ENCODE measurements at regions not wholly inside any gene's neighbourhood (a gene's known extent, or its start where the extent isn't known, plus 50 kb on each side); places are given as distances from the start of the nearest gene placed in this dataset.

DNA sequence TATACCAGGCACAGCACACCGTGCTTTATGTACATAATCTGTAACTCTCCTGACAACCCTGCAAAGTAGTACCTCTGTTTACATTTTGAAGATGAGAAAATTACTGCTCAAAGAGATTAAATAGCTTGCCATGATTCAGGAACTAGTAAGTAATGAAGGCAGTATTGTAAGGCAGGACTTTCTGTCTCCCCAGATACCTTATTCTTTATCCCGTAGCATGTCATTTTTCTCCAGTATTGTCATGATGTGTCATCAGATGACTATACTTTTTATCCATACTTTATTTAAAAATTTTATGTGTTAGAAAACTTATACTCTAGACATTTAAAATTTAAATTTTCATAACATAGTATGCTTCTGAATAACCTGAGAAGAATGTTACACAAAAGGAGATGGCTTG, 188.3 kb upstream of the NUDT6 start:
- H3K4me1 ChIP-seq: no peaks in the 10 kb centered on the region
- no peaks in the 10 kb centered on the region for H3K27me3 ChIP-seq (ENCODE audit: control insufficient read depth, insufficient read depth, low read length)
- no peaks in the 10 kb centered on the region for H3K36me3 ChIP-seq (ENCODE audit: control insufficient read depth, insufficient read depth, low read length)
- H3K9me3 ChIP-seq (ENCODE audit: control insufficient read depth, low read length): no peaks in the 10 kb centered on the region
- H3K4me2 ChIP-seq (ENCODE audit: low read length): no peak overlapping the region
- no peak overlapping the region for H3K27ac ChIP-seq
- no peak overlapping the region for H2AFZ ChIP-seq
- H3K79me2 ChIP-seq: no peaks in the 10 kb centered on the region
- TF ChIP-seq, protein P1, sequence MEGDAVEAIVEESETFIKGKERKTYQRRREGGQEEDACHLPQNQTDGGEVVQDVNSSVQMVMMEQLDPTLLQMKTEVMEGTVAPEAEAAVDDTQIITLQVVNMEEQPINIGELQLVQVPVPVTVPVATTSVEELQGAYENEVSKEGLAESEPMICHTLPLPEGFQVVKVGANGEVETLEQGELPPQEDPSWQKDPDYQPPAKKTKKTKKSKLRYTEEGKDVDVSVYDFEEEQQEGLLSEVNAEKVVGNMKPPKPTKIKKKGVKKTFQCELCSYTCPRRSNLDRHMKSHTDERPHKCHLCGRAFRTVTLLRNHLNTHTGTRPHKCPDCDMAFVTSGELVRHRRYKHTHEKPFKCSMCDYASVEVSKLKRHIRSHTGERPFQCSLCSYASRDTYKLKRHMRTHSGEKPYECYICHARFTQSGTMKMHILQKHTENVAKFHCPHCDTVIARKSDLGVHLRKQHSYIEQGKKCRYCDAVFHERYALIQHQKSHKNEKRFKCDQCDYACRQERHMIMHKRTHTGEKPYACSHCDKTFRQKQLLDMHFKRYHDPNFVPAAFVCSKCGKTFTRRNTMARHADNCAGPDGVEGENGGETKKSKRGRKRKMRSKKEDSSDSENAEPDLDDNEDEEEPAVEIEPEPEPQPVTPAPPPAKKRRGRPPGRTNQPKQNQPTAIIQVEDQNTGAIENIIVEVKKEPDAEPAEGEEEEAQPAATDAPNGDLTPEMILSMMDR (IDR thresholded peaks at IDR 0.05): no peak
- H3K4me3 ChIP-seq (ENCODE audit: low read depth, low read length): no peak overlapping the region
- H3K9ac ChIP-seq: no peak overlapping the region

- Histone ChIP-seq H3K27ac (no peak overlapping the region), H3K27me3 (ENCODE audit: control insufficient read depth, insufficient read depth, low read length) (no peaks in the 10 kb centered on the region), H3K9me3 (ENCODE audit: control insufficient read depth, low read length) (no peaks in the 10 kb centered on the region), H2AFZ (no peak overlapping the region), H3K4me3 (ENCODE audit: low read depth, low read length) (no peak overlapping the region), H3K36me3 (ENCODE audit: control insufficient read depth, insufficient read depth, low read length) (no peaks in the 10 kb centered on the region), H3K79me2 (no peaks in the 10 kb centered on the region), H3K9ac (no peak overlapping the region), H3K4me2 (ENCODE audit: low read length) (no peak overlapping the region), H3K4me1 (no peaks in the 10 kb centered on the region)
- TF ChIP-seq, protein P1 (IDR thresholded peaks at IDR 0.05): no peak
Observed at GRCh38 chr4:123113155-123113554, 190.8 kb upstream of the NUDT6 start.

- no peak overlapping the region for H3K4me2 ChIP-seq (ENCODE audit: low read length)
- no peak overlapping the region for H2AFZ ChIP-seq
- H3K9me3 ChIP-seq (ENCODE audit: control insufficient read depth, low read length): no peaks in the 10 kb centered on the region
- H3K79me2 ChIP-seq: no peaks in the 10 kb centered on the region
- H3K9ac ChIP-seq: no peak overlapping the region
- H3K36me3 ChIP-seq (ENCODE audit: control insufficient read depth, insufficient read depth, low read length): no peaks in the 10 kb centered on the region
- TF ChIP-seq, protein P1 (IDR thresholded peaks at IDR 0.05): no peak
- H3K27ac ChIP-seq: peak overlapping the region; percentile 51
- no peak overlapping the region for H3K4me3 ChIP-seq (ENCODE audit: low read depth, low read length)
- no peaks in the 10 kb centered on the region for H3K4me1 ChIP-seq
- no peaks in the 10 kb centered on the region for H3K27me3 ChIP-seq (ENCODE audit: control insufficient read depth, insufficient read depth, low read length)
Observed at GRCh38 chr4:123114084-123114914, 191.9 kb upstream of the NUDT6 start.

DNA sequence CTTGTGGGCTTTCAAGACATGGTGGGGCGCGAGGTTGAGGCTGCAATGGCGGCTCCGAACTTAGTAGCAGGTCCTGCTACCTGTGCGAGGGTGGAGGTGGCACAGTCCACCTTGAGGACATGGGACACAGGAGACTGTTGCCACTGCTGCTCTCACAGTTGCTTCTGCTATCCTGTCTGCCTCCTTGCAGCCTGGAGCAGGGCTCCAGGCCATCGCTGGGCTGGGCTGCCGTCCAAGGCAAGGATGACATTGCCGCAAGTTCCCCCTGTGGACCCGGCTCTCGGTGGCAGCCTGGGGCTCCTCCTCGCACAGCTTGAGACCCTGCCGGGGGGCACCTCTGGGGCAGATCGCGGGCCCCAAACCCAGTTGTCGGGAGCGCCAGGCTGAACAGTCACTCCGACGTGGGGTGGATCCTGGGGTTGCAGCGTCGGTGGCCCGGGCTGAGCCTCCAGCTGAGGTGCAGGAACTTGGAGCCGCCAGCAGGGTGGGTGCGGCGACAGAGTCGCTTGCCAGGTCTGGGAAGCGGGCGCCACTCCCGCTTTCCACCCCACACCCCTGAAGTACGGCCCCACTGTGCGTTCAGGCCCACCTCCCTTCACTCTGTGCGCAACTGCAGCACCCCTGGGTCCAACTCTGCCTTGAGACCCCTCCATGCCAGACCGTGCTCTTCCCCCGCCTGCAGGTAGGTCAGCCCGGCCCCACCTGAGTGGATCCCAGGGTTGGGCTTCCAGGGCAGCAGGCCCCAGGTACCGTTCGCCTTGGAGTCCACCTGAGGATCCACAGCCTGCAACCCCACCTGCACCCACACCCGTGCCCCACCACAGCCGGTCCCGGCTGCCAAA, 192.7 kb upstream of the NUDT6 start:
- no peak overlapping the region for H3K27ac ChIP-seq
- no peaks in the 10 kb centered on the region for H3K9me3 ChIP-seq (ENCODE audit: control insufficient read depth, low read length)
- H3K36me3 ChIP-seq (ENCODE audit: control insufficient read depth, insufficient read depth, low read length): no peaks in the 10 kb centered on the region
- no peak overlapping the region for H2AFZ ChIP-seq
- H3K27me3 ChIP-seq (ENCODE audit: control insufficient read depth, insufficient read depth, low read length): no peaks in the 10 kb centered on the region
- H3K9ac ChIP-seq: no peak overlapping the region
- TF ChIP-seq, protein P1 (IDR thresholded peaks at IDR 0.05): no peak
- no peaks in the 10 kb centered on the region for H3K4me1 ChIP-seq
- no peaks in the 10 kb centered on the region for H3K79me2 ChIP-seq
- no peak overlapping the region for H3K4me3 ChIP-seq (ENCODE audit: low read depth, low read length)
- no peak overlapping the region for H3K4me2 ChIP-seq (ENCODE audit: low read length)
